Left hindlimb (tissue), 1 donor: ENCODE measurements at regions not wholly inside any gene's neighbourhood (a gene's known extent, or its start where the extent isn't known, plus 50 kb on each side); places are given as distances from the start of the nearest gene placed in this dataset.

Experiments used
- DNase-seq: peaks from one replicate; pipeline ENCODE4 v3.0.0-alpha.2; 2018

DNA sequence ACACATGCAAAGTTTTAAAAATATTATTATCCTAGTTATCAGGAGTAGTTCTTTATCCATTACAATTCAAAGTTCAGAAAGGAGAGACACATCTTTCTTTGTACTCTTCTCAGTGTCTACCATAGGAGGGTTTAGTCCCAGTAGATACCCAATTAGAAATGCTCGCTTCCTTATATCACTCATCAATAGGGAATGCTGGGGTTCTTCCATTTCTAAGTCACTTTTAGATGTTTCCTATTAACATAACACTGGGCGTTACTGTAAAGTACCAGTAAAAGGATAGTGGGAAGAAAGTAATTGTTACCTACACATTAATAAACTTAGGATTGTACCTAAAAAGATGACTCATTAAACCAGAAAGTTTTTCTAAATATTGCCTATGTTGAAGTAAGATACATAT, 348.3 kb upstream of the CDH6 start:
- no peak for DNase-seq

GRCh38 chr5:30843541-30843940, 349.9 kb upstream of the CDH6 start:
- DNase-seq: no peak

DNA sequence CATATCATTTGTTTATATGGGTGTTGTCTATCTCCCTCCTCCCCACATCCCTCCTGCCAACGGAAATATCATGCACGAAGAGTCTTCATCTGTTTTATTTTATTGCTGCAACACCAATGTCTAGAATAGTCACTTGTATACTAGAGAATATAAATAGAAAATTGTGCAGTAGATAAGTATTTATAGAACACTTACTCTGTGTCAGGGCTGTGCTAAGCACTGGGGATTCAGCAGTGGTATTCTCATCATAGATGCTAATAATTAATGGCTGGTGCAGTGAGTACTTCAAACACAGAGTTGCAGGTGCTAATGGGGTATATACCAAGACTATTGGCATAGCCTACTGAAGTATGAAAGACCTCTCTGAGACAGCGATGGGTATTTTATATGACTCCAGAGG, 353.5 kb upstream of the CDH6 start:
- no peak for DNase-seq

GRCh38 chr5:30838936-30839496, 354.5 kb upstream of the CDH6 start:
- no peak for DNase-seq

GRCh38 chr5:30832519-30832918, 361.0 kb upstream of the CDH6 start:
- DNase-seq: no peak

DNA sequence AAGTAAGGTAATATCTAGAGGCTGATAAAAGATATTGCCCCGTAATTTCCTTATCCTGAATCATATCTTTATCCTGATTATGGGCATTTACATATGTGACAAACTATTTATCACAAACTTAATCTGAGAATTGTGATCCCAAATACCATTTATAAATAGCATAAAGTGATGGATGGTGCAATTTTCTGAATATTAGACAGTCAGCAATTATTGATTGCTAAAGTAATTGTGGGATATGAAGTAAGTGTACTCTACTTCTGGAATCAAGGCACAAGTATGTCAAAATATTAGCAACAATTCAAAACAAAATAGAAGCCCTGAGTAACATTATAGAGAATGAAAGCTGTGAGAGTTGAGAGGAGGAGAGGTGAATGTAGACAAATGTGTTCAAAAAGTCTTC, 361.9 kb upstream of the CDH6 start:
- no peak for DNase-seq

DNA sequence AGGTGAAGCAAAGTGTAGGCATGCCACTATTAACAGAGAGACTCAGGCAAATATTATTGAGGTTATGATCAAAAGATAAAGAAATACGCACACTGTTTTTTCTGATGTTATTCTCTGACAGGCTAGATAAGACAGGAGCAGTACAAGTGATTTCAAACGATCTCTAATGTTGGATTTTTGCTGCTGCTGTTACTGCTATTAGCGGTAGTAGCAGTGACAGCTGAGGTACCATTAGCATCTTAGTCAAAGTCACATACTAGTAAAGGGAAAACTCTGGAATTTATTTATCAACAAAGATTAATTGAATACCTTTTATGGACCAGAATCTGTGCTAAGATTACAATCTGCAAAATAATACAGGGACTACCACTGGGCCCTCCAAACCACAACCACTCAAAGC, 362.4 kb upstream of the CDH6 start:
- no peak for DNase-seq

- no peak for DNase-seq
Observed at GRCh38 chr5:30811298-30811697, 382.2 kb upstream of the CDH6 start.

DNA sequence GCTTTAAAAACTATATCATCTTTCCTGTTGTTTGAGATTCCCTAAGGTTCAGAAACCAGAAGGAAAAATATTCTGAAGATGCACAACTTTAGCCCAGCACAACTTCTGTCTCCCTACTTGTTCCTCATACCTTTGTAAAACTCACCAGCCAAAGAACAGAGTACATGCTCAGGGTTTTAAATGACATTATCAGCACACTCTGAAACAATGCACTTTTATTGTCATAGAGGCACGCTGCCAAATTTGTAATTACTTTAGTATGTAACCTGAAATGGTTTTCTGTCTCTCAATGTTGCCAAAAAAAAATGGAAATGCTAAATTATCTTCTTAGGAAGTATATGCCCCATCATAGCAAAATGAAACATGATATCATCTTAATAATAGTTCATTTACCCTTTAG, 383.6 kb upstream of the CDH6 start:
- no peak for DNase-seq

GRCh38 chr5:30808996-30809395, 384.5 kb upstream of the CDH6 start:
- DNase-seq: no peak

- no peak for DNase-seq
Observed at GRCh38 chr5:30804739-30805505, 388.6 kb upstream of the CDH6 start.

DNA sequence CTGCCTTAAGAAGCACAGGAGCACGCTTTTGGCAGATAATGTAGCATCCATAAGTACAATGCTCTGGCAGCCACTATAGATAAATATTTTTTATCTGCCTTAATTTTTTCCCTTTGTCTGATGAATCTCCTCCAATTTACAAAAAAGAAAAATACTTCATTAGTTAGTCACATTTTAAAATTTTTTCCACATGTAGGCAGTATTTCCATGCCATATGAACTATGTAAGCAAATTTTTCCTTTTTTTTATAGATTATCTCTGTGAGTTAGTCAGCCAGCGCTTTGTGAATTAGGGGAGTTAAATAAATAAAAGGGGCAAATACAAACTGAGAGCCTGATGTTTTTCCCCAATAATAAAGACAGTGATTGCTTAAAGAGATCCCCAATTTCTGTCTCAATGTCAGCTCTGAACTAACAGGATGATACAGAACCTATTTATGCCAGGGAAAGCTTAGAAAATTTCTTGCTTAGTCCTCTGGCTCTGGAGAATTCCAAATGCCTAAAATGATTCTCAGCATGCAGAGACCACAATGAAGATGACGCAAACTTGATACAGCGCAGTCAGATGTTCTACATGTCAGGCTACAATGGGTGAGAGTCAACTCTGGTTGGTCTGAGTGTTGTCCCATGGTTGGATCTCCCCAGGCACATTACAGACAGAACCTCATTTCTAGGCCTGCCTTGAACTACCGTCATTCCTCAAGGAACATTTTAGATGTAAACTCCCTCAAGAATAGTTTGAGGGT, 390.4 kb upstream of the CDH6 start:
- no peak for DNase-seq

DNA sequence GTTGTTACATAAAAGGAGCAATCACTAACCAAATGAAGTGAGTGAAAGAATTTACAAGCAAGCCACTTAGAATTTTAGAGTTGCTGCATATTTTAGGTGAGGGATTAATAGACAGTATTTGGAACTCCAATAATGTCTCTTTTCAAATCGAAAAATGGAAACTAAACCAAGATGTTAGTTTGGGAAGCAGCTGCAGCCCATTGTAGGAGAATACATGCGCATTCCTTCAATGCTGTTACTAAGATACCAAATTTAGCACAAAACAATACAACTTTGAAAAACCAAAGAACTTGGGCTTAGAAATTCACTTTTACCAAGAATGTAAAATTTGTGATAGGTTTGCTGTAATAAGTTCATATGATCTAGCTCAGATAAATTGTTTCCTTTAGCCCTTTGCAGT, 411.8 kb upstream of the CDH6 start:
- DNase-seq: no peak

- no peak for DNase-seq
Observed at GRCh38 chr5:30768056-30768690, 425.3 kb upstream of the CDH6 start.

DNA sequence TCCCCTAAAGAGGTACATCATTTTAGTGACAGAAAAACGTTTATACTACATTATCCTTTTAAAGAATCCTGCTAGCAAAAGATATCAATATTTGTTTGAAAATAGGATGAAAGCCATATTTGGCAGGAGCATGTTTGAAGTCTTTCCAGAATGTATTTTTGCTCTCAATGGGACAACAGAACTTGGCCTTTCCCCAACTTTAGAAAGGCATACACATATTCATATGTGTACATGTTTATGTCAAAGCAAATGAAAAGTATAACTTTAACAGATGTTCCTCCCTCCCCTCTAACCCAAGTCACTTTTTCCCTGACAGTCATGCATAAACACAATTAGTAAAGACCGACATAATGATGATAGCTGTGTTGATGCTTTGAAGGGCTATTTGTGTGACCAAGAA, 427.8 kb upstream of the CDH6 start:
- no peak for DNase-seq

DNA sequence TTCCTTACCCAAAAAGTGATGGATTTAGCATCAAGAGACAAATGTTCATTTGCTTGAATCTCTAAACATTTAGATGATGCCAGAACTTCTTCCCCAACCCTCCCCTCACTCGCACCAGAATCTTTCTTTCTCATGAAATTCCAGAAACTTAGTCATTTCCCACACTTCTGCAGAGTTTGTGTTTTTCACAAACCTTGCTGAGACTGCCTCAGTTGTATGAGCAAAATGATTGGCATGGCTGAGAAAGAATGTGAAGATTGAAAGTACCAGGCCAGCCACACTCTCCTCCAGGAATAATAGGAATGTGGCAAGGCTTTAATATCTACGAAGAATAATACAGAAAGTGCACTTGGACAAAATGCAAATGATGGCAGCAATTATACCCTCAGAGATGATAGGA, 428.3 kb upstream of the CDH6 start:
- DNase-seq: no peak

GRCh38 chr5:30764704-30765103, 428.8 kb upstream of the CDH6 start:
- no peak for DNase-seq

DNA sequence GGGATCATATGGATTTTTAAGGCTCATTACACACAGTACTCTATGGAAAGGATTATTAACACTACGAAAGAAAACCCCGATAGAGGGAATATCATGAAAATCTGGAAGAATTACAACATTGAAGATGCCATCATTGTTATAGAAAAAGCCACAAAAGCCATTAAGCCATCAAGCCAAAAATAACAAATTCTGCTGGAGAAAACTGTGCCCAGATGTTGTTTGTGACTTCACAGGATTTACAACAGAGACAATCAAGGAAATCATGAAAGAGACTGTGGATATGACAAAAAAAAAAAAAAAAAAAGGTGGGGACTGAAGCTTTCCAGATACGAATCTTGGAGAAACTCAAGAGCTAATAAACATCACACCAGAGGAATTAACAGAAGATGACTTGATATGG, 433.8 kb upstream of the CDH6 start:
- no peak for DNase-seq

DNA sequence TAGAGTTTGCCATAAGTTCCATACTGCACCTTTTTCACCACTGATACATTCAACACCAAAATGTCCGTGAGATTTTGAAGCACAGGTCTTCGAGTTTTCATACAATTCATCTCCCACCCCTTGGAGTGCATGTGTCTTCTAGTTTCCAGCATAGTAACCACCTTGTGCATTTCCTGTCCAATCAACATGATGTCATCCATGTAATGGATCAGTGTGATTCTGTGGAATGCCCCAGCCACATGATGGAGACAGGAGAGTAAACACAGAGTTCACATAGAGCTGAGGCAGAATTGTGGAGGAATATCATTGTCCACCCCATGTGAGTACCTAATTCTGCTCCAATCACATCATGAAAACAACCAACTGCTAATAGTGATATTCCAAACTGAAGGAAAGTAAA, 441.5 kb upstream of the CDH6 start:
- DNase-seq: no peak

DNA sequence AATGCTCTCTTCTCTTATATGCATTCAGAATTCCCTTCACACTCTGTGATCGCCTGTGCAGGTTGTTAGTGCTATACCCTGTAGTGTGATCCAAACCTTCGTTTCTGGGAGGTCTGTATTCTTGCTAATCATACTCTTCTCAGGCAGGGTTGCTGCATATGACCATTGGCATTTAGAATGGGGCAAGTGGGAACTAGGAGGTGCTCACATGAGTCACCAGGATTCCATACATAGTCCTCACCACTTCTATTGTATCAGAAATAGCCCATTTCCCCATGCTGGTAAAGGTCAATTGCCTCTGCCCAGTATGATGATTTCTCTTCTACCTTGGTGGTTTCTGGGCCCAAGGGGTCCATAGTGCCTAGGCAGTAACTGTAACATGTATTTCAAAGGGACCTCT, 443.5 kb upstream of the CDH6 start:
- no peak for DNase-seq

DNA sequence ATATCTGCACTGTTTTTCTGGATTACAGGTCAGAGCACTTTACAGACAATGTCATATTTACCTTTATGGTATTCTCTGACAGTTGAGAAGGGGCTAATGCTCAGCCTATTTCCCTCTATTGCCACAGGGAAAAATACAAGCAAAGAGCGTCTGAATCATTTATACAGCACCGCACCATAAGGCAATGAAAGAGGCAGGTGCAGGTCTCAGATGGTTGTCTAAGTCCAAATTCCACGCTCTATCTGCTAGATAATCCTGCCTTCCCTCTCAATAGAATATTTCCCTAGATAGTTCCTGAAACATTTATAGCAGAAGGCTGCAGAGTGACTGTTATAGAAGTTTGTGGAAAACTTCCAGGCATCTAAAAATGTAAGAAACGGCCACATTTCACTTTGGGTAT, 446.1 kb upstream of the CDH6 start:
- DNase-seq: no peak

- DNase-seq: no peak
Observed at GRCh38 chr5:30736669-30737068, 456.8 kb upstream of the CDH6 start.

DNA sequence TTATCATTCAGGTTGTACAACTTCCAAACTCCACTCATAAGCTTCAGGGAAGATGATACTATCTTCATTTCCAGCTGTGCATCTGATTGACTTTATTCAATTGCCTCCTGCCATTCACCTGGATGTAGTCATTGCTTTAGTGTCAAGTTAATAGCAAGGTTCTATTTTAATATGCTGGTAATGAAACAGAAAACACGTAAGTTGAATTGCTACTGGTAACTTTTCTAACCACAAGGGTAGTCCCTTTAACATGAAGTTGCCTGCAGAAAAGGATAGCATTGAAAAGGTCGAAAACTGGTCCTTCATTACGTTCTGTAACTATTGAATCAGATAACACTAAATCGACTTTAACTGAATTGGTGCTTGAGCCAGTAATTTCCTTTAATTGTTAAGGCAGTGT, 459.4 kb upstream of the CDH6 start:
- no peak for DNase-seq

- DNase-seq: no peak
Observed at GRCh38 chr5:30725073-30725472, 468.4 kb upstream of the CDH6 start.
